Inferior parietal cortex (tissue), 1 donor: ENCODE measurements at regions not wholly inside any gene's neighbourhood (a gene's known extent, or its start where the extent isn't known, plus 50 kb on each side); places are given as distances from the start of the nearest gene placed in this dataset.
"Not testable (repeated sequence)": the region's sequence is repeated elsewhere in the genome, so short reads cannot be mapped to it uniquely, and the experiment has no call there.

Experiments used
- DNase-seq: peaks from one replicate; pipeline ENCODE4 v3.0.0-alpha.2; 2016; ENCODE audit errors: extremely low spot score

GRCh38 chr5:101505891-101506570, 602.9 kb upstream of the ST8SIA4 start:
- DNase-seq = no peak

DNA sequence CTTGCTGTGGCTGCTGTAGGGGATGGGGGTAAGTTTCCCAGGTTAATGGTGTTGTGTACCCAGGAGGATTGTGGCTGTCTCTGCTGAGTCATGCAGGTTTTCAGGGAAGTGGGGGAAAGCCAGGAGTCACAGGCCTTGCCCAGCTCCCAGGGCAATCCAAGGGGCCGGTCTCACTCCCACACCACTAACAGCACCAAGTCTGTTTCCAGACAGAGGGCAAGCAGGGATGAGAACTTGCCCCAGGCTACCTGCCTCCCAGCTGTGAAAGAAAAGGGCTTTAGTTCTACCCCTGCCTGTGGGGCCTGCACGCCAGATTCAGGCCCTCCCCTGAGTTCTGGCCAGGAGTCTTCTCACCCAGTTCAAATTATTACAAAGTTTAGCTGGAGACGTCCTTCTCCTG, 579.8 kb upstream of the ST8SIA4 start:
- DNase-seq = no peak

GRCh38 chr5:101473483-101473882, 570.4 kb upstream of the ST8SIA4 start:
- no peak for DNase-seq

- DNase-seq = no peak
These were observed 558.4 kb upstream of the ST8SIA4 start for GRCh38 chr5:101461455-101461854.

- DNase-seq = no peak
These were observed 555.5 kb upstream of the ST8SIA4 start for GRCh38 chr5:101458587-101458986.

GRCh38 chr5:101455851-101456250, 552.8 kb upstream of the ST8SIA4 start:
- no peak for DNase-seq

DNA sequence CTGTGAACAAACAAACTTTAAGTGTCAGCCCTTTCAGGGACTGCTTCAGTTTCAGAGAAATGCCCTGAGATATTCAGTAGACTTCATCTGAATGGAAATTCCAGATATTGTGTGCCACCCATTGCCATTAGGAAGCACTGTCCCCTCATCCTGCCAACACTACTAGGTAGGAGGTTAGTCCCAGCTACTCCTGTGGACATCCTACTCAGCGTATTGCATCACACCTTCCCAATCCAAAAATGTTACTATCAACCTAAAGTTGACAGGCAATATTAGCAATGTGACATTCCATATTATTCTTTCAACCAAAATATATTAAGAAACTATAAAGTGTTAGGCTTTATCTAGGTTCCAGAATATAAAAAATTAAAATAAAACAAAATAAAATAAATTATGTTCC, 552.0 kb upstream of the ST8SIA4 start:
- no peak for DNase-seq

DNA sequence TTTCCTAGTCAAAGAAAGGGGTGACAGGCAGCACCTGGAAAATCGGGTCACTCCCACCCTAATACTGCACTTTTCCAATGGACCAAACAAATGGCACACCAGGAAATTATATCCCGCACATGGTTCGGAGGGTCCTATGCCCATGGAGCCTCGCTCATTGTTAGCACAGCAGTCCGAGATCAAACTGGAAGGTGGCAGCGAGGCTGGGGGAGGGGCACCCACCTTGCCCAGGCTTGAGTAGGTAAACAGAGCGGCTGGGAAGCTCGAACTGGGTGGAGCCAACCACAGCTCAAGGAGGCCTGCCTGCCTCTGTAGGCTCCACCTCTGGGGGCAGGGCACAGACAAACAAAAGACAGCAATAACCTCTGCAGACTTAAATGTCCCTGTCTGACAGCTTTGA, 539.2 kb upstream of the ST8SIA4 start:
- not testable (repeated sequence) for DNase-seq

DNA sequence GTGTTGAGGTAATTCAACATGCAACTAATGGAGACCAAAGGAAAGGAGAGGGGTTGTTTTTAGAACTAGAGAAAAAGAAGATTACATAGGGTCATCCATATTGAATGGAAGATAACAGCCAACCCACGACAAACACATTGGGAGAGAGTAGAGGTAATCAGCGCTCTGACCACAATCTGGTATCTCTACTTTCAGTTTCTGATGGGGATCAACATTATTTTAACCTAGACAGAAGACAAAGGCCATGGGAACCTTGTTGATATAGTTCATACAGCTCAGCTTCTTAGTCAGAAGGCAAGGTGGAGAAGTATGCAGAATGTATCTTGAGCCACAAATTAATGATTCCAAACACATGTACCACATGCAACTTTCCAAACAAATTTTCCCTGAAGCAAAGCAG, 537.1 kb upstream of the ST8SIA4 start:
- DNase-seq = no peak

DNA sequence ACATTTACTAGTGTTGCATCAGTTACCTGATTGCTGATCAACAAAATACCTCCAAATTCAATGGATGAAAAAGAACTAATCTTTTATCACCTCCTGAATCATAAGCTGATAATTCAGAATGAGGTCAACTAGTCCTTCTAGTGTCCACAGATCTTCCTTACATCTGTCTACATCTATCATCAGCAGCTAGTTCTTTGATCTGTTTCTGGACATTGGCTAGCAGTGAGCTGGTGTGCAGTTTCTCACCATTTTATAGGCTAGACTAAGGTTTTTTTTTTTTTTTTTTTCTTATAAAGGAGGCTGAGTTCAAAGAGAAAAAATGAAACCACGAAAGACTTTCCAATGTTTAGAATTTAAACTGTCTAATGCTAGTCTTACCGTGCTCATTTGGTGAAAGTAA, 534.3 kb upstream of the ST8SIA4 start:
- DNase-seq = no peak

DNA sequence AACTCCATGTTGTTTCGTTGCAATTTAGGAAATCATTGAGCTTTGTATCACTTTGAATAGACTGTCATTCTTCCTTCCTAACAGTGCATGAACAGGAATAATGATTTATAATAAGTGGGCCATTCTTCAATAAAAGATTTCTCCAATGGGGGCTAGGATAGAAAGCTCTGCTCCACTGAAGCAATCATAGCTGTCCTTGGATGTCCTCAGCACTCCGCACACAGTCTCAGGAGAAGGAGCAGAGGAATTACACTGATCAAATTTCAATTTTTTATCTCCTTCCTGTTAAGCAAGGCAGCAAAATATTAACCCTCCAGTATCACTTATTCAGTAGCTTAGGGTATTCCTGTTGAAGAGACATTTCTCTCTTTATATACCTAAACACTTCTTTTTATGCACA, 532.7 kb upstream of the ST8SIA4 start:
- no peak for DNase-seq

DNA sequence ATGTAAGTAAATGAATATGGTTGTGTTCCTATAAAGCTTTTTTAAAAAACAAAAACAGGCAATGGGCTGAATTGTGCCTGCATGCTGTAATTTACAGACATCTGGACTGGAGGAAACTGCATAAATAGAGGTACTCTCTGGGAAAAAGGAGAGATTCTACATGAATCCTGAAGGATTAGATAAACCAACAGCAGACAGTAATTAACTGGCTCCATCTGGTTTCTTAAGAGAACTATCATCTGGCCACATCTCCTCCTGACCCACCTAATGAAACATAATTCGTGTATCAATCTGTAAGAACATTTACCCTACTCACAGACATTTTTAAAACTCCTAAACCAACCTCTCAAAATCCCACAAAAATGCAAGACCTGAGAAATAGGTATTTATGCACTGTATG, 528.1 kb upstream of the ST8SIA4 start:
- no peak for DNase-seq

GRCh38 chr5:101430551-101430950, 527.5 kb upstream of the ST8SIA4 start:
- DNase-seq = no peak

- DNase-seq = no peak
These were observed 526.2 kb upstream of the ST8SIA4 start for GRCh38 chr5:101429241-101429640.

GRCh38 chr5:101425339-101425859, 522.3 kb upstream of the ST8SIA4 start:
- DNase-seq = no peak

- DNase-seq = no peak
These were observed 521.6 kb upstream of the ST8SIA4 start for GRCh38 chr5:101424530-101425175.

- DNase-seq = no peak
These were observed 515.6 kb upstream of the ST8SIA4 start for GRCh38 chr5:101418713-101419118.

GRCh38 chr5:101404531-101404930, 501.4 kb upstream of the ST8SIA4 start:
- no peak for DNase-seq

- DNase-seq = no peak
These were observed 490.8 kb upstream of the ST8SIA4 start for GRCh38 chr5:101393795-101394450.

- peak; percentile 73 for DNase-seq
These were observed 487.2 kb upstream of the ST8SIA4 start for GRCh38 chr5:101390151-101390908.

- no peak for DNase-seq
These were observed 482.2 kb upstream of the ST8SIA4 start for GRCh38 chr5:101385276-101385675.

DNA sequence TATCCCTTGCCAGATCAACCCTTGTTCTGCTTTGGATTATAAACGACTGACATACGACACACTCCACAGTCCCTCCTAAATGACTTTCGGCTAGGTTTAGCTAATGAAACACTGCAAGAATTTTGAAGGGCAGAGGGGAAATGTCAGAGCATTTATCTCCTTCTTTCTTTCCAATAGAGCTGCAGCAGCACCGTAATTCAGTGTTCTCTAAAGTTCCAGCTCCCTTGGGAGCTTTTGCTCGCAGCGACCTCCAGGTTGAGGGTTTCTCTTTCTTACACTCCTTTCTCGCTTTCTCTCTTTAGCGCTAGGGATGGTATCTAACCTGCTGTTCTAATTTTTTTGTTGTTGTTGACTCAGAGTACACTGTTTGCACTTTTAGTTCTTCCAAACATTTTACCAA, 467.1 kb upstream of the ST8SIA4 start:
- no peak for DNase-seq
